GM21825 (cell line): ENCODE measurements at regions not wholly inside any gene's neighbourhood (a gene's known extent, or its start where the extent isn't known, plus 50 kb on each side); places are given as distances from the start of the nearest gene placed in this dataset.
"Not testable (repeated sequence)": the region's sequence is repeated elsewhere in the genome, so short reads cannot be mapped to it uniquely, and the experiment has no call there.

Experiments
- ATAC-seq: cut with Tn5 transposase; IDR thresholded peaks from one replicate; pipeline ENCODE4 v1.9.1; 2021; ENCODE audit warnings: mild to moderate bottlenecking, moderate library complexity; ENCODE audit not compliant: unreplicated experiment

DNA sequence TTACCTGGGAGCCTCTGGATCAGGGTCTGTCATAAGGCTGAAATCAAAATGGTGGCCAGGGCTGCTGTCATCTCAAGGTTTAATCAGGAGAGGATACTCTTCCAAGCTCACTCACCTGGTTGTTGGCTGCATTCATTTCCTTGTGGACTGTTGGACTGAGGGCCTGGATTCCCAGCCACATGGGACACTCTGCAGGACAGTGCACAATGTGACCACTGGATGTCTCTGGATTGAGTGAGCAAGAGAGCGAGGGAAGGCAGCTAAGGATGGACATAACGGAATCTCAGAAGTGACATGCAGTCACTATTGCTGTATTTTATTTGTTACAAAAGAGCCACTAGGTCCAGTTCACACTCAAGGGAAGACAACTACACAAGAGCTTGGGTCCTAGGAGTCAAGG lies 229.1 kb downstream of the S1PR1 start:
- ATAC-seq: no peak

DNA sequence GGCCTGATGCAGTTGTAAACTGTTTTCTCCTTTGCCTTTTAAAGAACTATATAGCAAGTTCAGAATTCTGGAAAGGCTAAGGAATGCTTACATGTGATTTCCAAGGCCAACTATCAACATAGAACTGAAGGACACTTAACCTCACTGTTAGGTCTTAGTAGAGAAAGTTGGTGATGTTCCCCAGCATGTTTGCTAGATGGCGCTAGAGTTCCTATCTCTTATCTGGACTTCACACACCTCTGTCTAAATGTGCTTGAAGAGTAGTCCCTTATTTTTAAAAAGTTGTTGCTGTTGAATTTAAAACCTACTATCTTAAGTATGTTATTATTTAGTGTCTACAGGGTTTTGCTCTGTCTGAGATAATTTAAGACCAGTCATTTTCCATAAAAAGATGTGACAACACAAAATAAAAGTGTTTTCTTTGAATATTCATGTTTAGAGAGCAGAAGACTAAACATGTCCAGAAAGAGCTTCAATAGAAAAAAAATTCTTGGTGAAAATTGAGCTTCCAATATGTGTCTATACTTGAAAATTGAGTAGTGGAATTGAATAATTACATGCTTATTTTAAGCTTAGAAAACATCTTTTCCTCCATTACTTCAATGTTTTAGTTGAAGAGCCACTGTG lies 237.3 kb downstream of the S1PR1 start:
- no peak for ATAC-seq

DNA sequence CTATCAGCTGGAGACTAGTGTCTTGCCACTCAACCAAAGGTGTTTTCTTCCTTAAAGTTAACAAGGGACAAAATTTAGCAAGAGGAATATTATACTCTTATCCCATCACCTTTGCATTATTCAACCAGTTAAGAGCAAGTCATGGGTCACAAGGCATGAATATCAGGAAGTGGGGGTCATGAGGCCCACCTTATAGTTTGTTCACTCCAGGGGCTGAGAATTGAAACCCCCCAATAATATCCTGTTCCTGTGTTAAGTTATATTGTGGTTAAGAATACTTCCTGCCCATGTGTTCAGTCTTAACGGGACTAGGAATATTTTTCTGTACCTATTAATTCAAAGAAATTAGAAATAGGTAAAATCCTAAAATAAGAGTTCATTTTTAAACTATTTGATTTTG lies 239.7 kb downstream of the S1PR1 start:
- no peak for ATAC-seq

DNA sequence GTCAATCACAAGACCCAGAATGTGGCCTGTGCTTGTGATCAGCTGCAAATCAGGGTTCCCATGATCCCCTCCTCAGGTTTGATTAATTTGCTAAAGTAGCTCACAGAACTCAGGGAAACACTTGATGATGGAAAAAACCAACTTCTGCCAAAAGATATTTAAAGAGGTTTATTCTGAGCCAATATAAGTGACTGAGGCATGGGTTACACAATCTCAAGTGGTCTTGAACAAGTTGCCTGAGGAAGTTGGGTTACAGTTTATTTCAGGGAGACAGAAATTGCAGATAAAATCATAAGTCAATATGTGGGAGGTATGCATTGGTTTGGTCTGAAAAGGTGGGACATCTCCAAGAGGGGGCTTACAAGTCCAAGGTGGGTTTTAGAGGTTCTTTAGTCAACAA lies 243.1 kb downstream of the S1PR1 start:
- no peak for ATAC-seq

DNA sequence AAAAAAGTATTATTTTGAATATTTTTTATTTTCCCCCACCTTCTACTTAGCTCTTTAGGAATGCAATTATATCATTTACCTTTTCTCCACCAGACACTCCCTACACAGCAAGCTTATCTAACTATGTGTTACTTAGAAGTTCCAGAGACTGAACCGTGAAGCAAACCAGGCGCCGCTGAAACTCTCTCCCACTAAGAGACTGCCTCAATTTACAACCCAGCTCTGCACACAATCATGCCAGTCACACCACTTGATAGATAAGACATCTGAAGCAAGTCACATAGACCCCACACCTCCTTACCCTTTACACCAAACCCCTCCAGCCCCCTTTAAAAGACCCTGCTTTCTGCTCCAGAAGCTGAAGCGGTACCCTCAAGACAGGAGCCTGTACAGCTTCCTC lies 245.5 kb downstream of the S1PR1 start:
- no peak for ATAC-seq

DNA sequence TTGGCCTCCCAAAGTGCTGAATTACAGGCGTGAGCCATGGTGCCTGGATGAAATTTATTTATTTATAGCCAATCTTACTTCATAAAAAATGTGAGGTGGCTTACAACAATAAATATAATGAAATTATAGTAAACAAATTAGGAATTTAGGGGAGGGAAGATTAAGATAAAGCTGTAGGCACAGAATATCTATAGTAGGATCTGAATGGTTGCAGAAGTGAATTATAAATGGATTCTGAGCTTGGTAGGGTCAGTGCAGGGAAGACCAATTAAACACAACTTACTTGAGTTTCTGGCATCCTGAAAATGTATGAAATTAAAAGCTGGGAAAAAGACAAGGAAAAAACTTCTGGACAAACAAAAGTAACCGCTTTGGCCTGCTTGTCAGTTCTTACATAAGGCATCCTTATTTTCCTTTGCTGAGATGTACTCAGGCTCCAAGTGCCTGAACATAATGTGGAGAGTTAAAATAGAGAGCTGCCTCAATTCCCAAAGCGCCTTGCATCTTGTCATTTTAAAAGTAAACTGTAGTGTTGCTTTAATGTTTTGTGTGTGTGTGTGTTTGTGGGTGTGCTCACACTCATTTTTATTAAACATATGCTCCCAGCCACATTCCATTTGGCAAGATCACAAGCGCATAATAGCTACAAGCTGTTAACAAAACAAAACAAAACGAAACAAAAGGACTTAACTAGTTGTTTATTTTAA lies 247.3 kb downstream of the S1PR1 start:
- ATAC-seq: no peak

DNA sequence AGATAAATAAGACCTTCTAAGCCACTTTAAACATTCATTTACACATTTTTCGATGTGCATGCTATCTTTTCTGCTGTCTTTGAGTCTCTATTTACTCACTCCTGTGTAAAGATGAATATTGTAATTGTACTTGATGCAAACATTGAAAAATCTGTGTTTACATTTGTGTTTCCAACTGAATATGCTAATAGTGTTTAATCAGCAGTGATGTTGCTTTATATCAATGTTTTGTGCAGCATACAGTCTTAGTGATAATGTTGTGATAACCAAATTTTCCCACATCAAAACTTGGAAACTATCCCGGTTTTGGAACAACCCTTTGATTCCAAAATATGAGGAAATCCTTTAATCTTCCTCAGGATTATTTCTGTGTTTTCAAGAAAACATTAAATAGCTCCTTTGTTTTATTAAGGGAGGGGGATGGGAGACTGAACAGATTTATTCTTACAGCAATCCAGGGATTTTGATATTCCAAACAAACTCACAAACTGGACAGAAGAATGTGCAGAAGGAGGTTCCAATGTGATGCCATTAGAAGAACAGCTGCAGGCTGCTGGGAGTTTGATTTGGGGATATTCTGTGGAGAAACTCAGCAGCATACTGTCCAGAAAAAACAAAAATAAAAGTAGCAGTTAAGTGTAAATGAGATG lies 248.0 kb downstream of the S1PR1 start:
- ATAC-seq: no peak

DNA sequence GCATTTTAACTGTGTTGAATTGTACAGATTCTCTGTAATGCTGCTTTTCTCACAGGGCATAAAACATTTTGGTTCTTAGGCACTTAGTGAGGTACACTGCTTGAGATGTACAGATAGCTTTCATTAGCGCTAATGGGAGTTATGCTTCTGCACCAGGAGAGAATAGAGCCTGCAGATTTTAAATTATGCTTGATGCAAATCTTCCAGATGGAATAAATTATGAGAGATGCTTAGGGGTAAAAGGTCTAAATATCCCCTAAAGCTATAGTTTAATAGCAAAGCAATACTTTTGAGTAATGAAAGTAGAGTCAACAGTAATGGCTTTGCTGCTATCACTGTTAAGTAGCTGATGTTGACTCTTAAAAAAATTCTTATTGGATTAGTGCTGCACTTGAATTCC lies 248.9 kb downstream of the S1PR1 start:
- no peak for ATAC-seq

DNA sequence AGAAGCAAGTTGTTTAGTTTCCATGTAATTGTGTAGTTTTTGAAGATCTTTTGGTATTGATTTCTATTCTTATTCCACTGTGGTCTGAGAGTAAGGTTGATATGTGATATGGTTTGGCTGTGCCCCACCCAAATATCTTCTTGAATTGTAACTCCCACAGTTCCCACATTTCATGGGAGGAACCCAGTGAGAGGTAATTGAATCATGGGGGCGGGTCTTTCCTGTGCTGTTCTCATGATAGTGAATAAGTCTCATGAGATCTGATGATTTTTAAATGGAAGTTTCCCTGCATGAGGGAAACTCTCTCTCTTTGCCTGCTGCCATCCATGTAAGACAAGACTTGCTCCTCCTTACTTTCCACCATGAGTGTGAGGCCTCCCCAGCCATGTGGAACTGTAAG lies 255.3 kb downstream of the S1PR1 start:
- ATAC-seq: not testable (repeated sequence)

DNA sequence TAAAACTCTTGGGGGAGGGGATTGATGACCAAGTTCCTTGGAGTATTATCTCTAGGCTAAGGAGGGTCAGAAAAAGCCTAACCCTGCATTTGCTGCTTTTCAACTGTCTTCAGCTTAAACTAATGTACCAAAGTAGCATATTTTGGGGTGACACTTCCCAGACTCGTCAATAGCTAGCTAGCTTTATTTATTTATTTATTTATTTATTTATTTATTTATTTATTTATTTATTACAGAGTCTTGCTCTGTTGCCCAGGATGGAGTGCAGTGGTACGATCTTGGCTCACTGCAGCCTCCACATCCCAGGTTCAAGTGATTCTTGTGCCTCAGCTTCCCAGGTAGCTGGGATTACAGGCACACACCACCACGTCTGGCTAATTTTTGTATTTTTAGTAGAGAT lies 257.1 kb downstream of the S1PR1 start:
- not testable (repeated sequence) for ATAC-seq

DNA sequence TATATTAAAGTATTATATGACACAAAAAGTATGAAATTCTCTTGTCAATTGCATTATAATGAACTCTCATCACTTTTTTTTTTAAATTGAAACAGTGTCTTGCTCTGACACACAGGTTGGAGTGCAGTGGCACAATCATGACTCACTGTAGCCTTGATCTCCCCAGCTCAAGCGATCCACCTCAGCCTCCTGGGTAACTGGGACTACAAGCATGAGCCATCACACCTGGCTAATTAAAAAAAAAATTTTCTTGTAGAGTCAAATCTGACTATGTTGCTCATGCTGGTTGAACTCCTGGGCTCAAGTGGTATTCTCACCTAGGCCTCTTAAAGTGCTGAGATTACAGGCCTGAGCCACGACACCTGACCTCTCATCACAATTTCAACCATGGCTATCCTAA lies 259.3 kb downstream of the S1PR1 start:
- no peak for ATAC-seq

DNA sequence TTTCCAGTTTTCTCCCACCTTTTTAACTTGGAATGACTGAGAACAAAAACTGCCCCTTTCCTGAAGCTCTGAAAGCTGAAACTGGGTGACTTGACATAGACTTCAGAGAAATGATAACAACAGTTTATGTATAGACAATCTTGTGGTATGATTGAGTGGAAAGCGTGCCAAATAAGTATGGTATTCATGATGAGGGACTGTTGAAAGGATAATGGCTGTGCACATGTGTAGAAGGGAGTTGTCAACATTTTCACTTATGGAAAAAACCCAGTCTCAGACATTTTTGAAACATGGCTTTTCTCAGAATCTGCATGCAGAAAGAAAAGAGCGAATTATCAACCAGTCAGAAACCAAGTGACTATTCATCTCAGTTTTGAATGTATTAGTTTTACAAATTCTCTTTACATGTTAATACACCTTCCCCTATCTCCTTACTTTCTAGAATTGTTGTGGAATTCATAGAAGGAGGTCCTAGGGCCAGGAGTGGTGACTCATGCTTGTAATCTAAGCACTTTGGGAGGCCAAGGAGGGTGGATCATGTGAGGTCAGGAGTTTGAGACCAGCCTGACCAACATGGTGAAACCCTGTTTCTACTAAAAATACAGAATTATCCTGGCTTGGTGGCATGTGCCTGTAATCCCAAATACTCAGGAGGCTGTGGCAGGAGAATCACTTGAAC lies 261.2 kb downstream of the S1PR1 start:
- no peak for ATAC-seq

DNA sequence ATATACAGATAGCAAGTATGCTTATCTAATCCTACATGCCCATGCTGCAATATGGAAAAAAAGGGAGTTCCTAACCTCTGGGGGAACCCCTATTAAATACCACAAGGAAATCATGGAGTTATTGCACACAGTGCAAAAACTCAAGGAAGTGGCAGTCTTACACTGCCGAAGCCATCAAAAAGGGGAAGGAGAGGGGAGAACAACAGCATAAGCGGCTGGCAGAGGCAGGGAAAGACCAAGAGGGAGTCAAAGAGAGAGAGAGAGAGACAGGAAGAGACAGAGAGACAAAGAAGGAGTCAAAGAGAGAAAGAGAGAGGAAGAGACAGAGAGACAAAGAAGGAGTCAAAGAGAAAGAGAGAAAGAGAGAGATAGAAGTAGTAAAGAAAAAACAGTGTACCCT lies 267.3 kb downstream of the S1PR1 start:
- ATAC-seq: not testable (repeated sequence)

DNA sequence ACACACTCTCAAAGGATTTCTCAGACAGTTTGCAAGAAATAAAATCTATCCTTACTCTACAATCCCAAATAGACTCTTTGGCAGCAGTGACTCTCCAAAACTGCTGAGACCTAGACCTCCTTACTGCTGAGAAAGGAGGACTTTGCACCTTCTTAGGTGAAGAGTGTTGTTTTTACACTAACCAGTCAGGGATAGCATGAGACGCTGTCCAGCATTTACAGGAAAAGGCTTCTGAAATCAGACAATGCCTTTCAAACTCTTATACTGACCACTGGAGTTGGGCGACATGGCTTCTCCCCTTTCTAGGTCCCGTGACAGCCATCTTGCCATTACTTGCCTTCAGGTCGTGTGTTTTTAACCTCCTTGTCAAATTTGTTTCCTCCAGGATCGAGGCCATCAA lies 268.4 kb downstream of the S1PR1 start:
- not testable (repeated sequence) for ATAC-seq

DNA sequence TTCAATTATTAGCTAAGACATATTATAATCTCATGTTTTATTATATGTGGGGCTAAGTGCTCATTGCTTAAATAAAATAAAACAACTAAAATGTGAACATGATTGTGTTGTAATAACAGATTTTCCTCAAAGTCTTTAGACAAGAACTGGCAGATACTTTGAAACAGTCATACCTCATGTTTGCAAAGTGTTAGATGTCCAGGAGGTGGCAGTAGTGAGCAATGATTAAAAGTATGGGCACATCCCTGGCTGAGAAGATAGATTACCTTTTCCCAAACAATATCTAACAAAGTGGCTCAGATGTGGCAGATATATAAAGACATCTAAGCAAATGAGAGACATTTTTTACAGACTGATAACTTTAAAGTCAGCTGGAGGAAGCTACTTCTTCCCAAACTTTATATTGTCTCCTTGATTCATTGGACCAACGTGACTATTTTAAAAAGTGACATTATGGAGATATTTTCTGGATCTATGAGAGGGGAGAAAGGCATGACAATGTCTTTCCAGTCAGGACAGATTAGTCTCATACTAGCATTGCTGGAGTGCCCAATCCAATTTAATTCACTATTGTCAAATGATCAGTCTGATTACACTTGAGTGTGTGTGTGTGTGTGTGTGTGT lies 269.8 kb downstream of the S1PR1 start:
- ATAC-seq: peak; percentile 75

DNA sequence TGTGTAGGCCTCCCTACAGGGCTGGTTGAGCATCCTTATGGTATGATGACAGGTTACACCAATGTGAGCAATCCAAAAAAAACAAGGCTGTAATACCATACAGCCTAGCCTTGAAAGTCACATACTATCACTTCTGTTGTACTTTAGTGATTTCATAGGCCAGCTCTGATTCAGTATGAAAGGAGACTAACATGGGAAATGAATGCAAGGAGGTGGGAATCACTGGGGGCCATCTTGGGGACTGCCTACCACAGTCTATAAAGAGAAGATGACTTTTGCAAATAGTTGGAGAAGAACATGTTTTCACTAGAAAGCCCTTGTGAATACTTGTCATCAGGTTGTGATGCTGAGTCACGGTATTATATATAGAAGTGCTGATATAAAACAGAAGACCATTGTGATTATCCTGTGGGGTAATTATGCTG lies 270.7 kb downstream of the S1PR1 start:
- ATAC-seq: no peak

DNA sequence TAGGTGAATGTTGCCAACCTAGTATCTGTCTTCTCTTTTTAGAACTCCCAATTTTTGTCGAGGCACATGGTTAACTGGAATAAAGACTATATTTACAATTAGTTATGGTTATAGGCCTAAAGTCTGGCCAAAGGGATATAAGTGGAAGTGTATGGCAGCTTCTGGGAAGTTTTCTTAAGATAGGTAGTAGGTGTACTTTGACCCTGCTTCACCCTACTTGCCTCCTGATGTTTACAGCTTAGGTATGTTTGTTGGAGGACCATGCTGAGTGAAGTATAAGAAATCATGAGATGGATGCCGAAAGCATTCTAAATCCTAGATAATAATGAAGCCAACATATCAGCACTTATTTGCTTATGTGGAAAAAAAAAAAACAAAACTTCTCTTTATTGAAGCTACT lies 272.1 kb downstream of the S1PR1 start:
- no peak for ATAC-seq

DNA sequence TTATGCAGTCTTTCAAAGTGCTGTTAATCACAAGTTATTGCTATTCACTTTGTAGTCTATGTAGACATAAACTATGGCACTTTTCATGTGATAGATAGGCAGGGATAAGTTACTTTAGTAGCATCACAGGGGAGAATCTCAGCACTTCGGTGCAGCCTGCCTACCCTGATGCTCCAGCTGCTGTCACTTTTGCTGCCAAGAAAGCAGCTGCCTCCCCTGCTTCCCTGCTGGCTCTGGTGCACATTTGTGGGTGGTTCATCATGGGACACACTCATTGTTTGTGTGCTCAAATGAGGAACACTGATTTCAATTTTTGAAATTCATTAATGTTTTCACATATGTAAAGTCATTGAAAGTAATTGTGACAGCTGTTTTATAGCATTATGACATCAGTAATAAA lies 272.6 kb downstream of the S1PR1 start:
- ATAC-seq: no peak

DNA sequence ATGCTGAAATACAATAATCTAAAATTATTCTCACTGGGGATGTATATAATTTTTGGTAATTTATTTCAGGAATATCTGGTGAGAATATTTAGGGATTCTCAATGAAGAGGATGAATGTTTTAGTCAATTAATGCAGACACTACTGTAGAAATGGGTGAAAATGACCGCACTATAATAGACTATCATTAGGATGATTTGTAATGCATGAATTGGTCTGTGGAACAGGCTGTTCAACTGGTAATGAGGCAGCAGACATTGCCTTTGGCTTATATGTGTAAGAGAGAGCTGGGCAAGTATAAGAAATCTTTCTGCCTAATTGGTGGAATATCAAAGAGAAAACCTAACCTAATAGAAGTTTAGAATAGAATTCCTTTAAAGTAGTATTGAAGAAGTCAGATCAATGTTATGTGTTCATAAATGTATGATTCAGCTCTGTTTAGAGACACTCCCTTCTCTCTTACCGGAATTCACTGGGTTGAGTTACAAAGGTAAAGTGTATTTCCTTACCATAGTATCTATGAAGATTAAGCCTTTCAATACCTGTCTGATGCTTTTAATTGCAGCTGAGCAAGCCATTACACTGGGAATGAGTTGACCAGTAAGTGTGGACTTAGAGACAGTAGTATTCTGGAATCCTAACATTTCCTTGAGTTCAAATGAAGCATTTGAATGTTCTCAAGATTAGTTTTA lies 274.5 kb downstream of the S1PR1 start:
- no peak for ATAC-seq

DNA sequence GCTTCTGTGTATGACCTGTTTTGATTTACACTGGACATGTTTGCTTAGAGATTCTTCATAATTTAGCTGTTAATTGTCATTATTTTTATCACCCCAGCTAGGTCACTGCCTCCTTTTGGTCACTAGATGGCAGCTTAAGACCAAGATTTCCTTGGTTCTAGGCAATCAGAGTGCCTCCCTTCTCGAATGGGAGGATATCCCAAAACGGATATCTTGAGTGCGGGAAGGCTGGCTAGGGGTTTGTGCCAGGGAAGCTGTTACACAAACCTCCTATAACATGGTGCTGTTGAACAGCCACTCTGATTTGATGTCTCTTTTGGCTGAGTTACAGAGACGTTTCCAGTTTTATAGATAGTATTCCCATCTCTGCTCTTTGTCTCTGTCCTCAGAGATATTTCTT lies 283.5 kb downstream of the S1PR1 start:
- peak; percentile 87 for ATAC-seq

DNA sequence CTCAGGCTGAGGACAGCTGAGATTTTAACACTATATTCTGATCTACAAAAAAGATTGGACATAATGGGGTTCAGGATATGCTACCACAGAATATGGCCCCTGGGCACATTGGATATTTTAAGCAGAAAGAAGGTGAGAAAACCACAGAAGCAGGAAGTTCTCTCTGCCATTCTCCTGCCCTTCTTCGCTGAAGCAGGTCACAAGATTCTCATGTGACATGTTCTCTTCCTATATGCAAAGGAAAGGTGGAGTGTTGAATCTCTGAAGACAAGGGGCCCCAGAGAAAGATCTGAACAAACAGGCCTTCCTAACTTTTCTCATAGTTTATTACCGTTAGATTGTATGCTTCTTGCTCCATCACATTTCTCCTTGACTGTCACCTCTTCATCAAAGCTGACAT lies 285.7 kb downstream of the S1PR1 start:
- ATAC-seq: no peak
